GM21360 (cell line): ENCODE measurements at regions not wholly inside any gene's neighbourhood (a gene's known extent, or its start where the extent isn't known, plus 50 kb on each side); places are given as distances from the start of the nearest gene placed in this dataset.
"Not testable (repeated sequence)": the region's sequence is repeated elsewhere in the genome, so short reads cannot be mapped to it uniquely, and the experiment has no call there.

ENCODE experiments used
- ATAC-seq: cut with Tn5 transposase; IDR thresholded peaks from one replicate; pipeline ENCODE4 v1.9.1; 2021; ENCODE audit warnings: mild to moderate bottlenecking, moderate library complexity; ENCODE audit not compliant: unreplicated experiment

DNA sequence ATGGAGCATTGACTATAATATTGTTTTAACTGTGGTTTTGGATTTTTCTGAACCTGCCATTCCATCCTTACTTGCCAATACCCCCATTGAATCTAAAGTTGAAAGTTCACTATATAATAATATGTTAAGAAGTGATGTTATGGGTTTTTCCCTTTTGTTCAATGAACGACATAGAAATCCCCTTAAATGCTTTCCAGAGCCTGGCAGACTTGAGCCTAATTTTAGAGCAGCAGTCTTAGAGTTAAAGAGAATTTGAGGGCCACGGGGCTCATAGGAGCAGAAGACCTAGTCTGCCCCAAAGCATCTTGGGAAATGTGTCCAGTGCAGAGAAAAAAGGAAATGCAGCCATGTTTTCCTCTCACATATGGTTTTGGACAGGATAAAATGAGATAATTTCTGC lies 146.1 kb upstream of the SLC44A1 start:
- no peak for ATAC-seq

DNA sequence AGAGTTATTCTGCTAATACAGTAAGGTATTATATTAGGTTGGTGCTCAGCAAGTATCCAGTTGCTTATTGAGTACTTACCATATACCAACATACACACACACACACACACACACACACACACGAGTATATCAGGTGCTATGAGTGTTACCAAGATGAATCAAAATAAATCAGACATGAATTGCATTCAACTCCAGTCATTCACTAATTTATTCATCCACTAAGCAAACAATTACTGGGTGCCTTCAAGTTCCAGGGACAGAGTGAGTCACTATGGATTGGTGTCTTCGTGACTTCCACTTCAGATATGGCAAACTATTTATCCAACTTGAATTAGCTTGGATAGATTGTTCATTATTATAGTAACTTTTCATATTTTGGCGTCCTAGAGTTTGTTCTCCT lies 140.7 kb upstream of the SLC44A1 start:
- no peak for ATAC-seq

DNA sequence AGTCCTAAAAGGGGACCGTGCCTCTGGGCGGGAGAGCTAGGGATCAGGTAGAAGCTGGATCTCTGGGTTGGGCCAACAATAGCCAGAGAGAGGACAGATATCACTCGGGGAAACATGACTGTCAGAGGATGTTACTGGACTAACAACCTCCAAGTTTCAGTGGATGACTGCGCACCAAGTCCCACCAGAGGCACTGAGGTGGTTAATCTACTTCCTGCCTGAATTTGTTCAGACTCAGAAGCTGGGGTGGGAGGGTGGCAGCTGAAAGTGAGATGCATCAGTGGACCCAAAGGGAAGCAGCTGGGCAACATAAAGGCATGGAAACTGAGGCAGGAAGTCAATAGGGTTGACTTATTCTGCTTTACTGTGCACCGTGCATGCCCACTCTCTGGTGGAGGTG lies 130.1 kb upstream of the SLC44A1 start:
- peak; percentile 61 for ATAC-seq

DNA sequence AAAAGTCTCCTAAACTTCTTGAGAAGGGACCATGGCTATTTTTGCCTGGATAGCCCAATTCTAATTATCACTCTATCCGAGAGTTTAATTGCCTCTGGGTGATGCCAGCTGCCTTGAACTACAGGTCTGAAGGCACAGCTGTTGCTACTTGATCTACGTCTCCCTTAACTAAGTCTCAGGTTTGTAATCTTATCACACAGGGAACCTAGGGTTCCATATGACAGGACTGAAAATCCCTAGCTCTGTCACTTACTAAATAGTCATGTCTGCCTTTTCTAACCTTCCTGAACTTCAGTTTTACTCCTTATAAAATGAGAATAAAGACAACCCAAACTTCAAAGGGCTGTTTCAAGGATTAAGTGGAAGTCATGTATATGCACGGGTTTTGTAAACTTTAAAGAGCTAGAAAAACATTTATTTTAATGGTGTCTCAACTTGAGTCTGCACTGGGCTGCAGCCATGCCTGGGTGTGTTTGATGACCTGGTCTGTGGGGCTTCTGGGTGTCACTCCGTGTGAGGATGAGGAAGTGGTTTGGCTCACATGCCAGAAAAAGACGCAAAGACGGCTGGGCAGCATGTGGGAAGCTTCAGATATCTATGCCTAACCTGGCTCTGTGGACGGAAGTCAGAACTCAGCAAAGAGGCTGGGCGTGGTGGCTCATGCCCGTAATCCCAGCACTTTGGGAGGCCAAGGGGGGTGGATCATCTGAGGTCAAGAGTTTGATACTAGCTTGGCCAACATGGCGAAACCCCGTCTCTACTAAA lies 129.3 kb upstream of the SLC44A1 start:
- peak; percentile 50 for ATAC-seq

DNA sequence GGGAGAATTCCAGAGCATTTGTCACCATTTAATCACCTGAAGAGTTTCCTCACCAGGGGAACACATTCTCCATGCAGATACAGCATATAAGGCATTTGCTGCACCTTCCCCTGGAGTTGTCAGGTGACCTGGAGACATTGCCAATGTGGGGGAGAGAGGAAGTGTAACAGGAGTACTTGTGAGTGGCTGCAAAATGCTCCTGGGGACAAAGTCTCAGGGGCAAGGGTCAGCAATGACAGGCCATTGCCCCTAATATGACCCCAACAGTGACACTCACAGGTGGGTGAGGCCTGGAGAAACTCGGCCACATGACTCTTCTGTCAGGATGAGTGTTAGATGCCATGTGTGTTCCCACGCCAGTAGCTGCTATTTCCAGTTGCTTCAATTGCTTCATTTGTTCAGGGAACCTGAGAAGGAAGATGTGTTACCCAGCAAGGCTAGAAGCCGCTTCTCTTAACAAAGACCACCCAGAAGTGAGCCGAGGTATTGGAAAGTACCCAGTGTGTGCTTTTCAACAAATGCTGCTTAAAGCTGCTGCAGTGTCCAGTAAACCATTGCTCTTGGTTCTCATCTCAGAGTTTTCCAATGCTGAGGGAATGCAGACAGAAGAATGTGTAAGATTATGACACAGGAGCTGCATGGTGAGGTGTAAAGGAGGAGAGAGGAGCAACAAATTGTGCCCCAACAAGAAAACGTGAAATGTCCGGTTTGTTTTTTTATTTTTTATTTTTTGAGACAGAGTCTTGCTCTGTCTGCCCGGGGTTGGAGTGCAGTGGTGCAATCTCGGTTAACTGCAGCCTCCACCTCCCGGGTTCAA lies 128.2 kb upstream of the SLC44A1 start:
- no peak for ATAC-seq

DNA sequence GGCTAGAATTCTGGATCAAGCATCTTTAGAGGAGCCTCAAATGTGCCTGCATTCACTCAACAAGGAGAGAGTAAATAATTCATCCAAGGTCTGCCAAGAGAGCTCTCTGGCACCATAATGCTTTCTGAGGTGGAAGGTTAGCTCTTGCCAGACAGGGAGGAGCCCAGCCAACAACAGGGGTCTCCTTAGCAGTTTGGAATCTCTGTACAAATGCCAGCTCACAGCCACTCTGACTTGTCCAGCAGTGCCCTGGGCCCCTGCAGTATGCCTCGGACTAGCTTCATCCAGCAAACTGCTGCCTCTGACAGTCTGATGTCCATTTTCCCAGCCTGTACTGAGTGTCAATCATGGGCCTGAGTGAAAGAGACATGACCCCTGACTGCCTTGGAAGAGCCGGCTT lies 127.2 kb upstream of the SLC44A1 start:
- ATAC-seq = no peak

DNA sequence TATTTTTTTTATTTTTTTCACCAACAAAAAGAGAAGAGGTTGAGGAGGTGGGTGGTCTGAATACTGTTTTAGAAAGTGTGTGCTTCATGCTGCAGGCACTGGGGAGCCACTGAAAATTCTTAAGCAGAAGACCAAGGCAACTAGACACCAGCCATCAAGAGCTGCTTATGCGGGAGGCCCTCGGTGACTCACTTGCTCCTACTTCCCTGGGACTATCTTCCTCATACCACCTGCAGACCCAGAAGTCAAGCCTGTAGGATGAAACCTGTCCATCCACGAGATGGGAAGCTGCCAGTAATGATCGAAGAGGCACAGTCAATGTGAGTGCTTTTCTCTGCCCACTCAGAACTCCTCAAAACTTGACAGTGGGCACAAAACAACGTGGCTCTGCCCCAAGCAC lies 125.8 kb upstream of the SLC44A1 start:
- no peak for ATAC-seq

DNA sequence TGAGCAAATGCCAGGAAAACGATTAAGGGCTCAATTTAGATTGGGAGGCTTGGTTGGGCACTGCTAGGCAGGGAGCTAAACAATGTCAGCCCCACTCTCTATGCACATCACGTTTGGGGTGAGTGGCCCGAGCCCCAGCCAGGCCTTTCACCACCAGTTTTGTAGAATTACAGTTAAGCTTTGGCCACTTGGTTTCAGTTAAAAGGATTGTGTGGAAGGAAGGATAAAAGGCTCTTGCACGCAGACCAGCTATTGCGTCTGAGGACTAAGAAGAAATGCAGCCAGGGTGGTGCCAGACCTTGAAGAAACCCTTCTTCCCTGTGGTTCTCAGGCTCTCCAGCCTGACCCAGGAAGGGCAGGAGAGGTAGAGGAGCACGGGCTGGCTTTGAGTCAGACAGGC lies 125.3 kb upstream of the SLC44A1 start:
- ATAC-seq = no peak

DNA sequence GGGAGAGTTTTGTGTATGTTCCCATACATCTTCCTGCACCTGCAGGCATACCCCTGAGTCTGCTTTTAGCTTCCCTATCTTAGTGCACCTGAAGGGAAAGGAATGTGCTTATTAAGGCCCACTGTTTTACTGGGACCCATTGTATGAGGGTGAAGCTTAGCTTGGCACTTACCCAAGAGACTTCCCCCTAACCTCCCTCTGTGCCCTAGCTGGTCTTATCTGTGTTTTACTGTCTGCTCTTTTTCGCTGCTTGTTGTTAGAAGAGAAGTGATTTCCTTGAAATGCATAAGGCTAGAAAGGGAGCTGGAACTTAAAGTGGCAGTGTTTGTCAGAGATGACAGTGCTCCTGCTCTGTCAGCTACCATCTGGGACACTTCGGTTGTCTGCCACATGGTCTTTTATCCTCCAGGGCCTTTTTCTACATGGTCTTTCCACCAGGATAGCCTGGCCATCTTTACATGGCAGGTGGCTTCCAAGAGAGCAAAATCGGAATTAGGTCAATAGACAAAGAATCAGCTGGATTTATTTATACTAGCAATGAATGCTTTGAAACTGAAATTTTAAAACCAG lies 122.5 kb upstream of the SLC44A1 start:
- no peak for ATAC-seq

DNA sequence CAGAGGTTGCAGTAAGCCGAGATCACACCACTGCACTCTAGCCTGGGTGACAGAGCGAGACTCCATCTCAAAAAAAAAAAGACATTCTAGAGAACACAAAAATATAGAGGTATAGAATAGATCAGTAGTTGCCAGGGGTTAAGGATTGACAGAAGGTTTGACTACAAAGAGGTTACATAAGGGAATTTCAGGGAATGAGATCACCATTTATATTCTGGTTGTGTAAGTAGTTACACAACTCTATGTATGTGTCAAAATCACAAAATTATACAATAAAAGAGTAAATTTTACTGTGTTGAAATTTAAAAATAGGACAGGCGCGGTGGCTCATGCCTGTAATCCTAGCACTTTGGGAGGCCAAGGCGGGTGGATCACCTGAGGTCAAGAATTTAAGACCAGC lies 119.9 kb upstream of the SLC44A1 start:
- not testable (repeated sequence) for ATAC-seq

DNA sequence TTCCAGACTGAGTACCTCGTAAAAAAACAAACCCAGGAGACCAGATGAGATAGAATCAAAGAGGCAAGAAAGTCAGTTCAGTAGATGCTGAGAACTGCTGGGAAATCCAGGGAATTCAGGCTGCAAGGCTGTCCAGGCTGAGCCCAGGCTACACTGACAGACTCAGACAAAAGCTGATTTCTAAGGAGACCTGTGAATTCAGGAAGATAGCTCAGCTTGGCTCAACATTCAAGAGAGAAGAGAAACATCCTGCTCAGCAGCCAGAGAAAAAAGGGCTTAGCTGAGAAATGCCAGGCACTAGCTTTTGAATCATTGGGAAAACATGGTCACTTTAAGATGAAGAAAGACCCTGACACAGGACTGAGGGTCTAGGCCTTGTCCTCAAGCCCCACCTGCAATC lies 118.2 kb upstream of the SLC44A1 start:
- no peak for ATAC-seq

DNA sequence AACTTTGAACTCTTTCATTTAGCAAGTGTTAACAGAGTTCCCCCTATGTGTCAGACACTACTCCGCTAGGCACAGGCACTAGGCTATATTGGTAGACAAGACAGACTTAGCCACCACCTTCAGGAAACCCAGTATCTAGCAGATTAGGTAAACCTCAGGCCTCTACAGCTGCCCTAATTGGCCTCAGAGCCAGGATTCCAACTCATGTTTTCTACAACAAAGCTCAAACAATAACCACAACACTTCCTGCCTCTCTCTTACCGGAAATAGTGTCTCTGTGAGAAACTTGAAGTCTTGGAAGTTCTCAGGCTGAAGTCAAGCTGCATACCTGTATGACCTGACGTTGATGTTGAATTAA lies 116.6 kb upstream of the SLC44A1 start:
- ATAC-seq = peak; percentile 96

DNA sequence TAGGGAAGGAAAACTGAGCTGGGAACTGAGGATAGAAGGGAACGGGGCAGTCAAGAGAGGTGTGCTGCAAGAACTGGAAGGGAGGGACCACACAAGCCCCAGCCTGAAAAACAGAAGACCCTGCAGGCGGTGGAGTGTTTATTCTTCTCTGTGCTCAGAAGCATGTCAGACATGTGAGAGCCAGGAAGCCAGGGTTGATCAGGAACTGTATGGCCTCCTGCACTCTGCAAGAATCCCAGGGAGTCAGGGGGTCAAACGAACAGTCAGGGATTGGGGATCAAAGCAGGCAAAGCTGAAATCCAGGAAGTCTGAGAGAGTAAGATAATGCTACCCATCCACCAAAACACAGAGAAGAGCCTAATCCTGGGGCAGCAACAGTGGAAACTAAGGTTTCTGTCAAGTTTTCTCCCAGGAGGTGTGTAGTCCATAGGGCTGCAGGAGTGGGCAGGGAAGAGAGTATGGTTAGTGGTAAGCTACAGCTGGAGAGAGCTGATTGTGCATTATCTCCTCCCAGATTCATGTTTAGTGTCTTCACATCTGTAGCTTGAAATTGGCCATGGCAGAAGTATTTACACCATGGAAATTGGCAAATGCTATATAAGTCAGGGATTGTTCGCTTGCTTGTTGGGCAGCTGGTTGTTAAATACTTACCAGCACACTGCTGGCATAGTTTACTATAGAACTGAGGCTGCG lies 115.4 kb upstream of the SLC44A1 start:
- ATAC-seq = no peak

DNA sequence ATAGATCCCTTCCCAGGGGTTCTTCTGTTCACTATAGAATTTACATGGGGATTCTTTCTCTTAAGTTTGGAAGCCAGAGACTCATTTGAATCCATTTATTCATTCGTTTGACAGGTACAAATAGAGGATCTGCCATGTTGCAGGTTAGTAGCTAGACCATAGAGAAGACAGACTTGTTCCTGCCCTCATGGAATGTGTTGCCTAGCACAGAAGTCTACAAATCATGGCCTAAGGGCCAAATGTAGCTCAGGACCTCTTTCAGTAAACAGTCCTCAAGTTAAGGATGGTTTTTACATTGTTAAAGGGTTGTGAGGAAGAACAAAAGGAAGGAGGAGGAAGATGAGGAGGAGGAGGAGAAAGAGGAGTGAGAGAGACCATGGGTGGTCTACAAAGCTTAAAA lies 114.7 kb upstream of the SLC44A1 start:
- no peak for ATAC-seq

DNA sequence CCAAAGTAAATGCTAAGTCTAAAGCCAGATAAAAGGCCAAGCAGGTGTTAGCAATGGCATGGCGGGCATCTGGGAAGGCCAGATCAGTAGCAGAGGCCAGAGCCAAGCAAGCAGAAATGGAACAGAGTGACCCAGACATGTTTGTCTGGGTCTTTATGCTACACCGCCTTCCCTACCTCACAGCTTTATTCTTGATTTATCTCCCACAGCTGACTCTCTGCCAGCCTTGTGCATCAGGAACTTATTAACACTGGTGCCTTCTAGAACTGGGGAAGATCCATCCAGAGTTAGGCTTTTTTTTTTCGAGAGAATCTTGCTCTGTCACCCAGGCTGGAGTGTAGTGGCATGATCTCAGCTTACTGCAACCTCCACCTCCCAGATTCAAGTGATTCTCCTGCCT lies 112.5 kb upstream of the SLC44A1 start:
- ATAC-seq = no peak

DNA sequence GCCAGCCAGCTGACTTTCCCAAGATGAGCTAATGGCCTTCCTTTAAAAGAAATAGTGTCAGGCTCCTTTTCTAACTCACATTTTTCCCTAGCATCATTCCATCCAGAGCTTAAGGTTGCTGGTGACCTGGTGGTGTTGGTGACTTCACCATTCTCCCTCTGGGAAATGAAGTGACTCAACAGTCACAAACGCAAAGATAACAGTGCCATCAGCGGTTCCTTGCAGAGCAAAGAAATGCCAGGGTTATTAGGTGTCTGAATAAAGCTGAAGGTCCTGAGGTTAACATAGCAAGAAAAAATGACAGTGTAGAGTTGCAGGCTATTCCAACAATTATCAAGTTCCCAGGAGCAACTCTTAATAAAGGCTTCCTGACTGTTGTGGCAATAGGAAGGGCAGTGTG lies 111.8 kb upstream of the SLC44A1 start:
- ATAC-seq = no peak

DNA sequence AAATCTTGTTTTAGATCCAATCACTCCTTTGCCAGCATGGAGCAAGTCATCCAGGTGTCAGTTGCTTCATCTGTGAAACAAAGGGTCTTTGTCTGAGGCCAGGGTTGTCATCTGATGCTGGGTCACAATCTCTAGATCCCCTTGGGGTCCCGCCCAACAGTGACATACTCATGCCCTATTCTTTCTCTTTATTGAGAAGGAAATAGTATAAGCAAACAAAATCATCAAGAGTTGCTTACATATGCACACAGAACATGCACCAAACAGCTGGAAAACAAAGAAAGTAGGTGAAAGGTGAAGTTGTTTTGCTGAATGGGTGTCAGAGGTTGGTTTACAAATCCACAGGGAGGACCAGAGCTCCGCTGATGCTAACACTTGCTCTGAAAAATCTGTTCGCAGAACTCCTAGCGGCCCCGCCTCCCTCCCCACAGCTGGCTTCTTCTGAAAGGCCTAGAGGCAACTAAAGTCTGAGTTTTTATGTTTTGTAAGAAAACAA lies 106.1 kb upstream of the SLC44A1 start:
- ATAC-seq = no peak

DNA sequence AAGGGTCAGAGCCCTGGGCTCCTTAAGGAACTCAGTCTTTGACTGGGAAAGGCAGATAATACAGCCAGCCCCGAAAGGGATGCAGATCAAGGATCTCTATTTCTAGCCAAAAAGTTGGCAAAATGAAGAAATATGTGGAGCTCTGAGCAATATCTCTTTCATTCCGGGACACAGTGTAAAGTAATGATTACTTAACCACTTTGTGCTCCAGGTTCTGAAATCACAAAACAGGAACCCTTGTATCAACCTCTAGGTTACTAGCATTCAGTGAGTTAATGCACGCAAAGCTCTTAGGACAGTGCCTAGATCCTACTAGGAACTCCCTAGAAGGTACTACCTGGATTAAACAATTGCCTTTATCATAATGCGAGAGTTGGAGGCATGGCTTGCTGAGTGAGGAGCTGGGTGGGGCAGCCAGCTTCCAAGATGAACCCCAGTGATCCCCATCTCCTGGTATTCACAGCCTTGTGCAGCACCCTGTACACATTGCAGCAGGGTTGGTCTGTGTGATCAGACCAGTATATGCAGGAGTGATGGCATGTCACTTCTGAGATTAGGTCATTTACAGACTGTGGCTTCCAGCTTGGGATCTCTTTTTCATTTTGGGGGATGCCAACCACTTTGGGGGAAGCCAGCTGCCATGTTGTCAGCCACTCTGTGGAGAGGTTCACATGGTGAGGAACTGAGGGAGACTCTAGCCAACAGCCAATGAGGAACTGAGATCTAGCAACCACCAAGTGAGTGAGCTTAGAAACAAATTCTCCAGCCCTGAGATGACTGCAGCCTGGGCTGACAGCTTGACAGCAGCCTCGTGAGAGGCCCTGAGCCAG lies 103.1 kb upstream of the SLC44A1 start:
- peak; percentile 95 for ATAC-seq

DNA sequence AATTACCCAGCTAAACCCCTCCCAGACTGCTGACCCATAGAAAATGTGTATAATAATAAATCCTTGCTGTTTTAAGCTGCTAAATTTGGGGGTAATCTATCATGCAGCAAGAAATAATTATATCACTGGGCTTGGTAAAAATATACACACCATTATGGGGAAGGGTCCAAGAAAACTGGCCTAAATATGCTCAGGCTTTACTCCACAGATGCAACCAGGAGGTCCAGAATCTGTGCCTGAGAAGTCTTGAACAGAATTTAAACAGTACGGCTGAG lies 102.5 kb upstream of the SLC44A1 start:
- no peak for ATAC-seq

DNA sequence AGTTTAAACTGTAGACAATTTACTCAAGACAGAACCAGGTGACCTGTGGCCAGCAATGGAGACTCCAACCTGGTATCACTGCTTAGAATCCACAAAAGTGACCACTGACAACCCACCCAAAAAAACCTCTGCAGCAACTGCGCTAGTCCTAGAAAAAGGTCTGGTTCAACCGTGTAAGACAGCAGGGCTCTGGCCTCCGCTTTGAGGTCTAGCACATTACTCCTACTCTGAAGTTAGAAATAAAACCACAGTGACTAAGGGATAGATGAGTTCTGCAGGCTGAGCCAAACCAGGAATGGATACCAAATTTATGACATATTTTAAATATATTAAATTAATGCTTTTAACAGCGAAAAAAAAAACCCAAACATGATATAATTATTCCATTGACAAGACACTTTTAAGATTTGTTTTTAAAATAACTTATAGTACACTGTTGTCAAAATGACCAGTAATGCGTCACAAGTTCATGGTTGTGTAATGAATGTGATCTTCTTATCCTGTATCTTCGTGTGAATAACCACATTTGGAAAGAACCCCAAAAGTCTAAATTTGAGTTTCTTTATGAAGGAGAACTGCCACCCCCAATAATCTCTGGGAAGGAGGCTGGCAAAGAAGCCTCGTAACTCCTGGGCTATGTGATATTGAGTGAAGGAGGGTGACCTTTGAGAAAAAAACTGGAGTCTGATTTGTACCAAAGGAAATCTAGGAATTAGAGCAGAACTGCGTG lies 101.9 kb upstream of the SLC44A1 start:
- no peak for ATAC-seq
